ENCODE measurements at regions not wholly inside any gene's neighbourhood (a gene's known extent, or its start where the extent isn't known, plus 50 kb on each side); places are given as distances from the start of the nearest gene placed in this dataset.

- no peak for TF ChIP-seq EZH2phosphoT487 (IDR thresholded peaks at IDR 0.05; ENCODE audit: borderline replicate concordance, low read length)
- TF ChIP-seq, protein P1, sequence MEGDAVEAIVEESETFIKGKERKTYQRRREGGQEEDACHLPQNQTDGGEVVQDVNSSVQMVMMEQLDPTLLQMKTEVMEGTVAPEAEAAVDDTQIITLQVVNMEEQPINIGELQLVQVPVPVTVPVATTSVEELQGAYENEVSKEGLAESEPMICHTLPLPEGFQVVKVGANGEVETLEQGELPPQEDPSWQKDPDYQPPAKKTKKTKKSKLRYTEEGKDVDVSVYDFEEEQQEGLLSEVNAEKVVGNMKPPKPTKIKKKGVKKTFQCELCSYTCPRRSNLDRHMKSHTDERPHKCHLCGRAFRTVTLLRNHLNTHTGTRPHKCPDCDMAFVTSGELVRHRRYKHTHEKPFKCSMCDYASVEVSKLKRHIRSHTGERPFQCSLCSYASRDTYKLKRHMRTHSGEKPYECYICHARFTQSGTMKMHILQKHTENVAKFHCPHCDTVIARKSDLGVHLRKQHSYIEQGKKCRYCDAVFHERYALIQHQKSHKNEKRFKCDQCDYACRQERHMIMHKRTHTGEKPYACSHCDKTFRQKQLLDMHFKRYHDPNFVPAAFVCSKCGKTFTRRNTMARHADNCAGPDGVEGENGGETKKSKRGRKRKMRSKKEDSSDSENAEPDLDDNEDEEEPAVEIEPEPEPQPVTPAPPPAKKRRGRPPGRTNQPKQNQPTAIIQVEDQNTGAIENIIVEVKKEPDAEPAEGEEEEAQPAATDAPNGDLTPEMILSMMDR (IDR thresholded peaks at IDR 0.05; ENCODE audit: low read depth, low read length, poor library complexity, severe bottlenecking): no peak
Measured at GRCh38 chrX:25083661-25084060, 67.9 kb upstream of the ARX start.
